ENCODE measurements at regions not wholly inside any gene's neighbourhood (a gene's known extent, or its start where the extent isn't known, plus 50 kb on each side); places are given as distances from the start of the nearest gene placed in this dataset.

DNA sequence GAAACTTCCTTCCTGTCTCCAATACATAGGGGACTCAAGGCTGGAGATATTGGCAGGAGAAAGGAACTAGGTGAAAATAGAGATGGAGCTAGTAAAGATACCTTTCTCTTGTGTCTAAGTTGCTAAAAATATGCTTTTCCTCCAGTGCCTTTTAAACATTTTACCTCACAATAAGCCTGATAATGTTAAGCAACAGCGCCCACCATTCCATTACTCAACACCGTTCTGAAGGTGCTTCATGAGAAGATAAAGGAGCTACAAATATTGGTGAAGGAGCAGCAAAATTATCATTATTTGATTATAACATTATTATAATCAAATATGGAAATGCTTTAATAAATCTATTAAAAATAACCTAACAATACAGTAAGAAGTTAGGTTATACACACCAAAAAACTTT is 83.6 kb upstream of the BARX2 start:
- no peak for TF ChIP-seq SIN3A (IDR thresholded peaks at IDR 0.05; ENCODE audit: borderline replicate concordance, insufficient read depth, low read length)
- no peak for TF ChIP-seq POLR2AphosphoS5 (IDR thresholded peaks at IDR 0.05; ENCODE audit: low read depth, low read length)
